GM18517 (cell line): ENCODE measurements at regions not wholly inside any gene's neighbourhood (a gene's known extent, or its start where the extent isn't known, plus 50 kb on each side); places are given as distances from the start of the nearest gene placed in this dataset.

Source experiments
- ATAC-seq: cut with Tn5 transposase; IDR thresholded peaks from one replicate; pipeline ENCODE4 v1.9.1; 2021; ENCODE audit warnings: mild to moderate bottlenecking, moderate library complexity; ENCODE audit not compliant: unreplicated experiment

- no peak for ATAC-seq
Observed at GRCh38 chr13:74623761-74624160, 489.6 kb upstream of the KLF12 start.

- no peak for ATAC-seq
Observed at GRCh38 chr13:74622284-74622683, 488.1 kb upstream of the KLF12 start.

GRCh38 chr13:74620711-74621110 is 486.5 kb upstream of the KLF12 start:
- ATAC-seq: no peak

GRCh38 chr13:74620308-74620707 is 486.1 kb upstream of the KLF12 start:
- no peak for ATAC-seq

GRCh38 chr13:74597526-74597925 is 463.3 kb upstream of the KLF12 start:
- no peak for ATAC-seq

- ATAC-seq: no peak
Observed at GRCh38 chr13:74596691-74597090, 462.5 kb upstream of the KLF12 start.

GRCh38 chr13:74593688-74594087 is 459.5 kb upstream of the KLF12 start:
- no peak for ATAC-seq

- no peak for ATAC-seq
Observed at GRCh38 chr13:74586847-74587246, 452.6 kb upstream of the KLF12 start.

- no peak for ATAC-seq
Observed at GRCh38 chr13:74576420-74576819, 442.2 kb upstream of the KLF12 start.

GRCh38 chr13:74575729-74576125 is 441.5 kb upstream of the KLF12 start:
- no peak for ATAC-seq

- ATAC-seq: no peak
Observed at GRCh38 chr13:74574964-74575728, 440.9 kb upstream of the KLF12 start.

- ATAC-seq: no peak
Observed at GRCh38 chr13:74573654-74574053, 439.4 kb upstream of the KLF12 start.

GRCh38 chr13:74571811-74572210 is 437.6 kb upstream of the KLF12 start:
- no peak for ATAC-seq

GRCh38 chr13:74570834-74571233 is 436.6 kb upstream of the KLF12 start:
- no peak for ATAC-seq

- no peak for ATAC-seq
Observed at GRCh38 chr13:74570046-74570445, 435.8 kb upstream of the KLF12 start.

GRCh38 chr13:74569251-74569650 is 435.0 kb upstream of the KLF12 start:
- ATAC-seq: no peak

- ATAC-seq: no peak
Observed at GRCh38 chr13:74567485-74567884, 433.3 kb upstream of the KLF12 start.

GRCh38 chr13:74562381-74562780 is 428.2 kb upstream of the KLF12 start:
- ATAC-seq: no peak

- no peak for ATAC-seq
Observed at GRCh38 chr13:74561155-74561554, 427.0 kb upstream of the KLF12 start.

GRCh38 chr13:74560325-74560724 is 426.1 kb upstream of the KLF12 start:
- ATAC-seq: peak; percentile 80

GRCh38 chr13:74557870-74558269 is 423.7 kb upstream of the KLF12 start:
- ATAC-seq: no peak

GRCh38 chr13:74555651-74556420 is 421.6 kb upstream of the KLF12 start:
- ATAC-seq: no peak
